ENCODE measurements at regions not wholly inside any gene's neighbourhood (a gene's known extent, or its start where the extent isn't known, plus 50 kb on each side); places are given as distances from the start of the nearest gene placed in this dataset.
"Not testable (repeated sequence)": the region's sequence is repeated elsewhere in the genome, so short reads cannot be mapped to it uniquely, and the experiment has no call there.

GRCh38 chr12:127162902-127163301 lies 1104.1 kb upstream of the TMEM132C start:
- H3K4me3 ChIP-seq (ENCODE audit: low read depth, low read length): no peak overlapping the region
- no peak for TF ChIP-seq CTCF (IDR thresholded peaks at IDR 0.05; ENCODE audit: borderline replicate concordance, insufficient read depth, low read depth, low read length)

- peak overlapping the region; percentile 54 for H3K4me3 ChIP-seq (ENCODE audit: low read depth, low read length)
- TF ChIP-seq CTCF (IDR thresholded peaks at IDR 0.05; ENCODE audit: borderline replicate concordance, insufficient read depth, low read depth, low read length): no peak
Observed at GRCh38 chr12:127165567-127166392, 1101.2 kb upstream of the TMEM132C start.

- no peak for TF ChIP-seq CTCF (IDR thresholded peaks at IDR 0.05; ENCODE audit: borderline replicate concordance, insufficient read depth, low read depth, low read length)
Observed at GRCh38 chr12:127169321-127170181, 1097.4 kb upstream of the TMEM132C start.

GRCh38 chr12:127170226-127171180 lies 1096.5 kb upstream of the TMEM132C start:
- no peak for TF ChIP-seq CTCF (IDR thresholded peaks at IDR 0.05; ENCODE audit: borderline replicate concordance, insufficient read depth, low read depth, low read length)
- H3K4me3 ChIP-seq (ENCODE audit: low read depth, low read length): no peak overlapping the region

More at GRCh38 chr12:127169321-127170181, 1097.4 kb upstream of the TMEM132C start:
- H3K4me3 ChIP-seq (ENCODE audit: low read depth, low read length): no peak overlapping the region

GRCh38 chr12:127172861-127173260 lies 1094.1 kb upstream of the TMEM132C start:
- H3K4me3 ChIP-seq (ENCODE audit: low read depth, low read length): no peak overlapping the region
- TF ChIP-seq CTCF (IDR thresholded peaks at IDR 0.05; ENCODE audit: borderline replicate concordance, insufficient read depth, low read depth, low read length): no peak

GRCh38 chr12:127173971-127174370 lies 1093.0 kb upstream of the TMEM132C start:
- not testable (repeated sequence) for H3K4me3 ChIP-seq (ENCODE audit: low read depth, low read length)

- TF ChIP-seq CTCF (IDR thresholded peaks at IDR 0.05; ENCODE audit: borderline replicate concordance, insufficient read depth, low read depth, low read length): no peak
- H3K4me3 ChIP-seq (ENCODE audit: low read depth, low read length): no peak overlapping the region
Observed at GRCh38 chr12:127174881-127175280, 1092.1 kb upstream of the TMEM132C start.

All from GM12875 (cell line).